GM12878 (cell line): ENCODE measurements at regions not wholly inside any gene's neighbourhood (a gene's known extent, or its start where the extent isn't known, plus 50 kb on each side); places are given as distances from the start of the nearest gene placed in this dataset.

Experiments used
- ATAC-seq: fragments of 200-7000 bp; cut with Tn5 transposase; 3 replicates; pipeline ENCODE4 v1.9.1; 2020; ENCODE audit warnings: mild to moderate bottlenecking, moderate library complexity
- BruUV-seq: library from RNA; stranded (reverse); fragments of 400-500 nt; replicated peaks from 2 replicates; lab custom pipeline; 2021; lab: Mats Ljungman, UMichigan
- CTCF ChIA-PET: fragments of 300-600 bp; sonication (Branson Sonifier 250); formaldehyde crosslinking; extraction: SDS; loops from one replicate; lab custom pipeline; 2021; ENCODE audit warnings: inconsistent platforms; lab: Yijun Ruan, JAX
- POLR2A ChIA-PET: fragments of 350-600 bp; formaldehyde crosslinking; extraction: SDS; loops from one replicate; lab custom pipeline; 2021; ENCODE audit warnings: inconsistent platforms; lab: Charles Lee
- RAD21 ChIA-PET: fragments of 300-600 bp; sonication (Branson Sonifier 250); formaldehyde crosslinking; loops from one replicate; lab custom pipeline; 2023; ENCODE audit warnings: antibody characterized with exemption; ENCODE audit not compliant: unreplicated experiment; lab: Charles Lee
- SMC1A ChIA-PET: fragments of 300-600 bp; sonication (Branson Sonifier 250); formaldehyde crosslinking; loops from one replicate; lab custom pipeline; 2023; ENCODE audit not compliant: unreplicated experiment, uncharacterized antibody; lab: Charles Lee
- DNase-seq: peaks from one replicate; pipeline ENCODE4 v3.0.0-alpha.2; 2011; ENCODE audit warnings: low read depth, low spot score
- FAIRE-seq: peaks from 3 replicates; lab custom pipeline; 2011; peaks lifted over from hg19 to GRCh38; lab: Jason Lieb, UNC
- H2AFZ ChIP-seq: 2 replicates; pipeline ENCODE4 v1.6.0; 2011; ENCODE audit warnings: low read depth, low read length, control low read depth; ENCODE audit not compliant: control insufficient read depth
- H3K27ac ChIP-seq: 2 replicates; pipeline ENCODE4 v1.5.1; 2011; ENCODE audit warnings: control low read depth; ENCODE audit not compliant: control insufficient read depth, insufficient read depth
- H3K27me3 ChIP-seq, 2 experiments: replicated peaks in 1 of 2; 2 replicates each; pipeline versions ENCODE4 v1.6.0 to v1.6.1; 2011; ENCODE audit warnings: low read length in 1 of 2; ENCODE audit not compliant: control insufficient read depth in 2 of 2, insufficient read depth in 2 of 2
- H3K36me3 ChIP-seq, 2 experiments: 2 replicates each; pipeline ENCODE4 v1.5.1; 2011; ENCODE audit warnings: low read length in 1 of 2; ENCODE audit not compliant: control insufficient read depth in 2 of 2, insufficient read depth in 2 of 2
- H3K4me1 ChIP-seq: 2 replicates; pipeline ENCODE4 v1.6.1; 2011; ENCODE audit warnings: mild to moderate bottlenecking, low read length, moderate library complexity, mixed read lengths; ENCODE audit not compliant: control insufficient read depth, insufficient read depth
- H3K4me2 ChIP-seq: 2 replicates; pipeline ENCODE4 v1.6.0; 2011; ENCODE audit warnings: control low read depth; ENCODE audit not compliant: control insufficient read depth, insufficient read depth
- H3K4me3 ChIP-seq: fragments of 200-600 bp; sonication (generic); 2 replicates; pipeline ENCODE4 v1.5.1; 2016
- H3K79me2 ChIP-seq: 2 replicates; pipeline ENCODE4 v1.6.0; 2011; ENCODE audit warnings: low read length; ENCODE audit not compliant: control insufficient read depth, insufficient read depth
- H3K9ac ChIP-seq: 2 replicates; pipeline ENCODE4 v1.8.0; 2011; ENCODE audit warnings: low read length, control low read depth, mixed read lengths; ENCODE audit not compliant: control insufficient read depth, insufficient read depth
- H3K9me3 ChIP-seq: replicated peaks from 3 replicates; pipeline ENCODE4 v1.5.1; 2011; ENCODE audit warnings: mild to moderate bottlenecking, low read length; ENCODE audit not compliant: control insufficient read depth, insufficient read depth
- H4K20me1 ChIP-seq: 2 replicates; pipeline ENCODE4 v1.6.0; 2011; ENCODE audit not compliant: control insufficient read depth, insufficient read depth
- ATF7 ChIP-seq: fragments of 450-650 bp; IDR thresholded peaks from 2 replicates; pipeline ENCODE4 v1.6.1; 2016; ENCODE audit warnings: low read depth, mild to moderate bottlenecking
- BCLAF1 ChIP-seq: fragments of 450-650 bp; IDR thresholded peaks from 2 replicates; pipeline ENCODE4 v1.6.1; 2017; ENCODE audit warnings: antibody characterized with exemption, mild to moderate bottlenecking, moderate library complexity
- CBX5 ChIP-seq: sonication (generic); IDR thresholded peaks from 2 replicates; pipeline ENCODE4 v1.6.1; 2016; ENCODE audit warnings: low read depth, moderate library complexity, mild to moderate bottlenecking, inconsistent platforms
- CEBPB ChIP-seq, 2 experiments: fragments of 150-350 bp in 1 of 2; IDR thresholded peaks; 2 replicates each; pipeline ENCODE4 v1.6.1; 2012 to 2014; ENCODE audit warnings: low read depth in 2 of 2, low read length in 2 of 2, borderline replicate concordance in 1 of 2, inconsistent platforms in 1 of 2
- CEBPZ ChIP-seq: fragments of 150-350 bp; IDR thresholded peaks from 2 replicates; pipeline ENCODE4 v1.6.1; 2016; ENCODE audit warnings: low read depth, low read length
- FOS ChIP-seq: IDR thresholded peaks from 3 replicates; pipeline ENCODE4 v1.6.1; 2011; ENCODE audit warnings: borderline replicate concordance; ENCODE audit not compliant: insufficient read length; ENCODE audit errors: extremely low read depth
- HDAC2 ChIP-seq: fragments of 200-600 bp; sonication (generic); IDR thresholded peaks from 2 replicates; pipeline ENCODE4 v1.6.1; 2017
- MLLT1 ChIP-seq: fragments of 450-650 bp; IDR thresholded peaks from 2 replicates; pipeline ENCODE4 v1.6.1; 2016; ENCODE audit warnings: mild to moderate bottlenecking
- NFYB ChIP-seq: IDR thresholded peaks from 2 replicates; pipeline ENCODE4 v1.6.1; 2011; ENCODE audit warnings: low read depth, mild to moderate bottlenecking, low read length, improper control_type of control experiment, moderate library complexity; ENCODE audit not compliant: insufficient read depth
- NR2C1 ChIP-seq: fragments of 450-650 bp; IDR thresholded peaks from 2 replicates; pipeline ENCODE4 v1.6.1; 2017; ENCODE audit warnings: antibody characterized with exemption, mild to moderate bottlenecking, moderate library complexity
- NR2C2 ChIP-seq: IDR thresholded peaks from 2 replicates; pipeline ENCODE4 v1.6.1; 2011; ENCODE audit warnings: borderline replicate concordance, low read depth; ENCODE audit not compliant: control insufficient read depth, insufficient read length
- PAX5 ChIP-seq: IDR thresholded peaks from 2 replicates; pipeline ENCODE4 v1.6.1; 2011; ENCODE audit warnings: low read depth, low read length, borderline replicate concordance
- RELA ChIP-seq: fragments of 450-650 bp; IDR thresholded peaks from 2 replicates; pipeline ENCODE4 v1.8.0; 2014; ENCODE audit warnings: borderline replicate concordance; ENCODE audit not compliant: partially characterized antibody
- SP1 ChIP-seq: IDR thresholded peaks from one replicate; pipeline ENCODE4 v1.6.1; 2011; ENCODE audit warnings: low read depth, low read length
- WGBS: methylation state at CpG from one replicate; pipeline ENCODE4 v1.1.6; 2016; ENCODE audit warnings: low lambda C conversion rate; ENCODE audit not compliant: insufficient replicate concordance, insufficient coverage; ENCODE audit errors: missing lambda C conversion rate; 5-methylcytosine and 5-hydroxymethylcytosine counted together
- in situ Hi-C: fragments of 300-500 bp; cut with MboI; formaldehyde crosslinking; loops from 9 replicates; pipeline ENCODE4 v1.14.3; 2018; ENCODE audit warnings: mixed read lengths
- intact Hi-C: fragments of 100-400 bp; cut with micrococcal nuclease; formaldehyde crosslinking; loops from one replicate; pipeline ENCODE4 v1.14.2; 2022; ENCODE audit not compliant: unreplicated experiment

GRCh38 chr1:34380526-34381124, 203.9 kb downstream of the C1orf94 start:
- CTCF ChIA-PET = no interaction called here

More at GRCh38 chr1:34380526-34381124, 203.9 kb downstream of the C1orf94 start:
- BruUV-seq = no TSS peak
- Histone ChIP-seq H4K20me1 (no peaks in the 10 kb centered on the region), H2AFZ (no peak overlapping the region), H3K9me3 (no peaks in the 10 kb centered on the region), H3K4me2 (no peak overlapping the region), H3K36me3 (no peaks in the 10 kb centered on the region), H3K27me3 (no peaks in the 10 kb centered on the region; a peak in 1 of 4 replicates), H3K4me3 (no peak overlapping the region), H3K79me2 (no peaks in the 10 kb centered on the region), H3K27ac (no peak overlapping the region), H3K4me1 (no peaks in the 10 kb centered on the region), H3K9ac (no peak overlapping the region)
- intact Hi-C loops (no loop called here), in situ Hi-C loops (no loop called here)
- 43% methylated on average over 12 of the region's 12 CpGs for WGBS
- ChIA-PET SMC1A (no interaction called here), RAD21 (no interaction called here), POLR2A (interaction anchor here (0.6 kb wide), 1 partner anchor 13 kb away, joined by 5 read pairs; no protein-coding TSS in a partner anchor)
- no peak for ATAC-seq
- no peak for FAIRE-seq
- DNase-seq = no peak
- no peak for TF ChIP-seq FOS
- no peak for TF ChIP-seq RELA
- no peak for TF ChIP-seq SP1
- TF ChIP-seq MLLT1 = no peak
- TF ChIP-seq ATF7 = no peak
- no peak for TF ChIP-seq BCLAF1
- TF ChIP-seq NR2C1 = no peak
- TF ChIP-seq CBX5 = no peak
- no peak for TF ChIP-seq PAX5
- no peak for TF ChIP-seq HDAC2
- no peak for TF ChIP-seq NR2C2
- no peak for TF ChIP-seq CEBPB (IDR thresholded peaks at IDR 0.05; ENCODE audit: borderline replicate concordance in 1 of 2, low read depth in 2 of 2, low read length in 2 of 2)
- TF ChIP-seq CEBPZ = no peak
- TF ChIP-seq NFYB = no peak
